GM10248 (cell line): ENCODE measurements at regions not wholly inside any gene's neighbourhood (a gene's known extent, or its start where the extent isn't known, plus 50 kb on each side); places are given as distances from the start of the nearest gene placed in this dataset.
"Not testable (repeated sequence)": the region's sequence is repeated elsewhere in the genome, so short reads cannot be mapped to it uniquely, and the experiment has no call there.

Experiments used
- CTCF ChIA-PET: fragments of 300-600 bp; sonication (Branson Sonifier 250); formaldehyde crosslinking; extraction: SDS; loops from one replicate; lab custom pipeline; 2021; ENCODE audit warnings: antibody characterized with exemption; lab: Yijun Ruan, JAX
- POLR2A ChIA-PET: fragments of 350-650 bp; sonication (Branson Sonifier 250); formaldehyde crosslinking; extraction: SDS; loops from one replicate; lab custom pipeline; 2020; ENCODE audit warnings: antibody characterized with exemption; lab: Yijun Ruan, JAX
- DNase-seq: peaks from one replicate; pipeline ENCODE4 v3.0.0; 2012; ENCODE audit errors: extremely low spot score
- TF ChIP-seq, protein P1 (sequence below): IDR thresholded peaks from 2 replicates; pipeline ENCODE4 v1.5.1; 2012; ENCODE audit warnings: mild to moderate bottlenecking, low read depth; ENCODE audit errors: extremely low read depth, missing control alignments, control extremely low read depth

DNA sequence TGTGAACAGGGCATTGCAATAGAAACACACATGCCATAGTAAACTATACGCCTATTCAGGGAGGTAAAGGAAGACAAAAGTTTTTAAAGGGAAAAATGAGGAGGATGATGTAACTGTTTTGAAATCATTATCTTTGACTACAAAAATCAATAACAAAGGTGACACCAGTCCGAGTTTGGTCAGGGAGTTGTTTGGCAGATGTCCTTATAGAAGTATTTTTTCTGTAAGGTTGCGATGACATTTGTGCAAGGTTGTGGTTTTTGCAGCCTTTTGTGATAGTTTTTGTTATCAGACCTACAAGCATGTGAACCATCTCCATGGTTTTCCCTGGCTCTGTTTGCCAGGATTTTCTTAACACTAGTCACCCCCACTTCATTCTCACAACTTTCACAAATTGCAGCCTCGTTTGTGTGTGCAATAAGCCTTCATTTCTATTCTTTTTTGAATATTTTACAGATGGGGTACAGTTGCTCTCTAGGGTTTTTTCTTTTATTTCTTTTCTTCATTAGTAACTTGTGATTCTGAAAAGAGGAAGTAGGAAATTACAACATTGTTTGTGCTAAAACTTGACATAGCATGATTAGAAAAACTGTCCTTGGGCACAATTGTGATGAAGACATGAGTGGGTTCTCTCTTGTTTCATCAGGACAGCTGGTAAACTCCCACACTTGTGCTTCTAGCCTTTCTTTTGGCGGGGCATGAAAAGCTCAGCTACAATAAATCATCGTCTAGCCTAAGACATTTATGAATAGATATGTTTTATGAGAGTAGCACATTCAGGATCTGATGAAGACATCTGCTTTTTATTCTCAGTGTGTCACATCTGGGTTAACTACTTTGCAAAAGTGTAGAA is 60.2 kb upstream of the PNPLA4 start:
- ChIA-PET CTCF (no interaction called here), POLR2A (no interaction called here)
- TF ChIP-seq, protein P1, sequence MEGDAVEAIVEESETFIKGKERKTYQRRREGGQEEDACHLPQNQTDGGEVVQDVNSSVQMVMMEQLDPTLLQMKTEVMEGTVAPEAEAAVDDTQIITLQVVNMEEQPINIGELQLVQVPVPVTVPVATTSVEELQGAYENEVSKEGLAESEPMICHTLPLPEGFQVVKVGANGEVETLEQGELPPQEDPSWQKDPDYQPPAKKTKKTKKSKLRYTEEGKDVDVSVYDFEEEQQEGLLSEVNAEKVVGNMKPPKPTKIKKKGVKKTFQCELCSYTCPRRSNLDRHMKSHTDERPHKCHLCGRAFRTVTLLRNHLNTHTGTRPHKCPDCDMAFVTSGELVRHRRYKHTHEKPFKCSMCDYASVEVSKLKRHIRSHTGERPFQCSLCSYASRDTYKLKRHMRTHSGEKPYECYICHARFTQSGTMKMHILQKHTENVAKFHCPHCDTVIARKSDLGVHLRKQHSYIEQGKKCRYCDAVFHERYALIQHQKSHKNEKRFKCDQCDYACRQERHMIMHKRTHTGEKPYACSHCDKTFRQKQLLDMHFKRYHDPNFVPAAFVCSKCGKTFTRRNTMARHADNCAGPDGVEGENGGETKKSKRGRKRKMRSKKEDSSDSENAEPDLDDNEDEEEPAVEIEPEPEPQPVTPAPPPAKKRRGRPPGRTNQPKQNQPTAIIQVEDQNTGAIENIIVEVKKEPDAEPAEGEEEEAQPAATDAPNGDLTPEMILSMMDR, result no peak
- no peak for DNase-seq

DNA sequence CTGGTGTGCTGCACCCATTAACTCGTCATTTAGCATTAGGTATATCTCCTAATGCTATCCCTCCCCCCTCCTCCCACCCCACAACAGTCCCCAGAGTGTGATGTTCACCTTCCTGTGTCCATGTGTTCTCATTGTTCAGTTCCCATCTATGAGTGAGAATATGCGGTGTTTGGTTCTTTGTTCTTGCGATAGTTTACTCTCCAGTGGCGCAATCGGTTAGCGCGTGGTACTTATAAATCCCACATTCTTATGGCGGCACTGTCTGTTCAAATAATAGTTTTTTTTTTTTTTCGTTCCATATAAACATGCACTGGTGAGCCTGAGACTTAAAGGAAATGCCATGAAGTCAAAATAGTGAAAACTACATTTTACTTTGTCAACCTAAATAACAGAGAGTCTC is 59.5 kb upstream of the PNPLA4 start:
- POLR2A ChIA-PET, DNase-seq, CTCF ChIA-PET: not testable (repeated sequence)

DNA sequence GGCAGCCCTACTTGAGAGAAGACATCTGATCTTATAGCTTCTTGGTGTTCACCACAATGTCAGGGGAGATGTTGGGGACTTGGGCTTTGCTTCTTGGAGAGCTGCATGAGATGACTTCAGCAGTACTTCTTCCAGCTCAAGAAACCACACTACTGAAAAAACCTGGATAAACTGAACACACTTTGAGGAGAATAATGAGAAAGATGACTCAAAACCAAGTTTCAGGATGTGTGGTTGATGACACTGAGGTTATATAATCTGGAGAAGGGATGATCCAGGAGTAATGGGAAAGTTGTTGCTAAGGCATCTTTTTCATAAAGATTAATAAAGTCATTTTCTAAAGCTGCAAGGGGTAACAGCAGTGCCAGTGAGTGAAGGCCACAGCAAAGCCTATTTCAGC is 58.4 kb upstream of the PNPLA4 start:
- TF ChIP-seq, protein P1, result no peak
- DNase-seq, result no peak
- ChIA-PET POLR2A (no interaction called here), CTCF (no interaction called here)

DNA sequence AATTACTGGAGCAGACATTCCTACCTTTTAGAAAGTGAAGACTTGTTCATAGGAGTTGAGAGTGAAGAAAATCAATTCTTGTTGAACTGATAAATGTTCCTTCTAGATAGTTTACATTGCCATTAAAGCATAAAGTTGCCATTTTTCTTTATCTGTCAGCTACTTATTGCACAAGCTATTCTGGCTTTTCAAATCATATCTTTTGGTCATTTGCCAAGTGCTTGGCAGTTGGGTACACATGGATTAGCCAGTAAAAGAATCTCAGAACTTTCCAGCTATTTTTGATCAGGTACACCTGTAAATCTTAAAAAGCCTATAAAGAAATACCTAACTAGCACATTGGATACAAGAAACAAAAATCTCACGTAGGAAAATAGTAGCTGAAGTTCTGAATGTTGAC is 56.4 kb upstream of the PNPLA4 start:
- DNase-seq, result no peak
- CTCF ChIA-PET, result no interaction called here
- POLR2A ChIA-PET, result no interaction called here
- TF ChIP-seq, protein P1, result no peak
